ENCODE measurements at regions not wholly inside any gene's neighbourhood (a gene's known extent, or its start where the extent isn't known, plus 50 kb on each side); places are given as distances from the start of the nearest gene placed in this dataset.

DNA sequence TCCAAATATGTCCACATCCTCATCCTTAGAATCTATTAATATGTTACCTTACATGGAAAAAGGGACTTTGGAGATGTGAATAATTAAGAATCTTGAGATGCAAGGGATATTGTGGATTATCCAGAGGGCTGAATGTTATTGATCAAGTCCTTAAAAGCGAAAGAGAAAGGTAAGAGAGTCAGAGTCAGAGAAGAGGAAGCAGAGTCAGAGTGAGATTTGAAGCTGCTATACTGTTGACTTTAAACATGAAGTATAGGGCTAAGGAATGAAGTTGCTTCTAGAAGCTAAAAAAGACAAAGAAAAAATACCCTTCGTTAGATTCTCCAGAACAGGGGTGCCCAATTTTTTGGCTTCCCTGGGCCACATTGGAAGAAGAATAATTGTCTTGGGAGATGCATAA is 627.2 kb upstream of the SLITRK6 start:
- 91% methylated on average over 2 of the region's 2 CpGs for WGBS (ENCODE audit: insufficient coverage)
- H3K4me3 ChIP-seq (ENCODE audit: low read length), result no peak overlapping the region
- H3K4me1 Mint-ChIP-seq, result no peaks in the 10 kb centered on the region
- peaks cover 10% of the 10 kb centered on the region for H3K36me3 Mint-ChIP-seq
- no peak overlapping the region for H3K27ac Mint-ChIP-seq
- H3K4me3 Mint-ChIP-seq, result no peak overlapping the region
- DNase-seq, result no peak
- no peaks in the 10 kb centered on the region for H3K36me3 ChIP-seq (ENCODE audit: control insufficient read depth, insufficient read depth, low read length)
- no peaks in the 10 kb centered on the region for H3K27me3 ChIP-seq (ENCODE audit: control insufficient read depth, insufficient read depth, low read length)
- H3K27me3 Mint-ChIP-seq (ENCODE audit: low read depth in 2 of 2), result no peaks in the 10 kb centered on the region
- H3K27ac ChIP-seq (ENCODE audit: low read length), result no peak overlapping the region
- peaks cover 17% of the 10 kb centered on the region in 2 donors for H3K9me3 Mint-ChIP-seq
- no peak for ATAC-seq
- H3K9me3 ChIP-seq (ENCODE audit: control insufficient read depth, insufficient read depth, low read length), result peaks cover 4% of the 10 kb centered on the region
- no peaks in the 10 kb centered on the region for H3K4me1 ChIP-seq (ENCODE audit: control insufficient read depth, insufficient read depth, low read length)
- intact Hi-C loops (cut with micrococcal nuclease), result no loop called here
- TF ChIP-seq, protein P1, sequence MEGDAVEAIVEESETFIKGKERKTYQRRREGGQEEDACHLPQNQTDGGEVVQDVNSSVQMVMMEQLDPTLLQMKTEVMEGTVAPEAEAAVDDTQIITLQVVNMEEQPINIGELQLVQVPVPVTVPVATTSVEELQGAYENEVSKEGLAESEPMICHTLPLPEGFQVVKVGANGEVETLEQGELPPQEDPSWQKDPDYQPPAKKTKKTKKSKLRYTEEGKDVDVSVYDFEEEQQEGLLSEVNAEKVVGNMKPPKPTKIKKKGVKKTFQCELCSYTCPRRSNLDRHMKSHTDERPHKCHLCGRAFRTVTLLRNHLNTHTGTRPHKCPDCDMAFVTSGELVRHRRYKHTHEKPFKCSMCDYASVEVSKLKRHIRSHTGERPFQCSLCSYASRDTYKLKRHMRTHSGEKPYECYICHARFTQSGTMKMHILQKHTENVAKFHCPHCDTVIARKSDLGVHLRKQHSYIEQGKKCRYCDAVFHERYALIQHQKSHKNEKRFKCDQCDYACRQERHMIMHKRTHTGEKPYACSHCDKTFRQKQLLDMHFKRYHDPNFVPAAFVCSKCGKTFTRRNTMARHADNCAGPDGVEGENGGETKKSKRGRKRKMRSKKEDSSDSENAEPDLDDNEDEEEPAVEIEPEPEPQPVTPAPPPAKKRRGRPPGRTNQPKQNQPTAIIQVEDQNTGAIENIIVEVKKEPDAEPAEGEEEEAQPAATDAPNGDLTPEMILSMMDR (IDR thresholded peaks at IDR 0.05), result no peak

DNA sequence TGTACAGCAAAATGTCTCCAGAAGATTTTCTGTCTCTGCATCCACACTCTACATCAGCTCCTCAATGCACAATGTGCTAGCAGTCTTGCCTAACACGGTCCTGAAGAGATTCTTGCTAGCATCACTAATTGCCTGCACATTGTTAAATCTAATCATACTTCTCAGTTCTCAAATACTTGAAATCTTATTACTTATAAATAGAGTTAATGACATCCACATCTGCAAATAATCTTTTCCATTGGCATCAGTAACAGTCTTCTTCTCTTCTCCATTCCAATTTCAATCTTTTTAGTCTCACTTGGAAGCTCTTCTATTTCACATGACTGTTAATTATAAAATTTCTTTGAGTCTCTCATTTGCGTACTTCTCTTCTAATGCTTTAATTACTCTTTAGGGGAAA is 630.5 kb upstream of the SLITRK6 start:
- Histone ChIP-seq H3K27me3 (ENCODE audit: control insufficient read depth, insufficient read depth, low read length) (no peaks in the 10 kb centered on the region), H3K4me3 (ENCODE audit: low read length) (no peak overlapping the region), H3K27ac (ENCODE audit: low read length) (no peak overlapping the region), H3K36me3 (ENCODE audit: control insufficient read depth, insufficient read depth, low read length) (no peaks in the 10 kb centered on the region), H3K4me1 (ENCODE audit: control insufficient read depth, insufficient read depth, low read length) (no peaks in the 10 kb centered on the region), H3K9me3 (ENCODE audit: control insufficient read depth, insufficient read depth, low read length) (peaks cover 8% of the 10 kb centered on the region)
- Mint-ChIP-seq H3K4me3 (no peak overlapping the region), H3K27ac (no peak overlapping the region), H3K9me3 (peaks cover 19 to 23% of the 10 kb centered on the region in 2 donors), H3K36me3 (peaks cover 18% of the 10 kb centered on the region), H3K27me3 (ENCODE audit: low read depth in 2 of 2) (no peaks in the 10 kb centered on the region), H3K4me1 (no peaks in the 10 kb centered on the region)
- 79% methylated on average over 1 of the region's 2 CpGs for WGBS (ENCODE audit: insufficient coverage)
- intact Hi-C loops (cut with micrococcal nuclease), result no loop called here
- ATAC-seq (no peak), DNase-seq (no peak)
- TF ChIP-seq, protein P1 (IDR thresholded peaks at IDR 0.05), result no peak

DNA sequence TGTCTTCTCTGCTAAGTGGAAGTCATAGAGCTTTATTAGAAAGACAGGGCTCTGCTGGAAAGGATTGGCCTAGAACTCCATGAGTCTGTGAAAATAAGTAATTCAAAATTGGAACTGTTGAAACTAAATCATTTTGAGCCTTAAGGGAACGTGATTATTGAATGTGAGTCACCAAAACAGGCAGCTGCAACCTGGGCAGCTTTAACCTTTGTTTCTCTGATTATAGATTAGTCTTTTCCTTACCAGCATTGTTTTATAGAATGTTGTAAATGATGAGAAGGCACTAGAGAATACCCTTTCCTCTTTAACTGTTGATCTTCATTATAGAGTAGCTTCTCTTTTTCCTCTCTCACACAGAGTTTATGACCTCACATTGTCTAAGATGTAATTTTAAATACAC is 638.8 kb upstream of the SLITRK6 start:
- Mint-ChIP-seq H3K4me1 (no peaks in the 10 kb centered on the region), H3K27ac (no peak overlapping the region), H3K27me3 (ENCODE audit: low read depth in 2 of 2) (no peaks in the 10 kb centered on the region), H3K9me3 (peaks cover 8 to 12% of the 10 kb centered on the region in 2 donors), H3K4me3 (no peak overlapping the region), H3K36me3 (peaks cover 8% of the 10 kb centered on the region)
- Histone ChIP-seq H3K27me3 (ENCODE audit: control insufficient read depth, insufficient read depth, low read length) (no peaks in the 10 kb centered on the region), H3K4me1 (ENCODE audit: control insufficient read depth, insufficient read depth, low read length) (no peaks in the 10 kb centered on the region), H3K36me3 (ENCODE audit: control insufficient read depth, insufficient read depth, low read length) (no peaks in the 10 kb centered on the region), H3K9me3 (ENCODE audit: control insufficient read depth, insufficient read depth, low read length) (peaks cover 8% of the 10 kb centered on the region), H3K27ac (ENCODE audit: low read length) (no peak overlapping the region), H3K4me3 (ENCODE audit: low read length) (no peak overlapping the region)
- WGBS (ENCODE audit: insufficient coverage), result 60% methylated on average over 1 of the region's 1 CpG
- TF ChIP-seq, protein P1 (IDR thresholded peaks at IDR 0.05), result no peak
- intact Hi-C loops (cut with micrococcal nuclease), result no loop called here
- ATAC-seq (no peak), DNase-seq (no peak)

DNA sequence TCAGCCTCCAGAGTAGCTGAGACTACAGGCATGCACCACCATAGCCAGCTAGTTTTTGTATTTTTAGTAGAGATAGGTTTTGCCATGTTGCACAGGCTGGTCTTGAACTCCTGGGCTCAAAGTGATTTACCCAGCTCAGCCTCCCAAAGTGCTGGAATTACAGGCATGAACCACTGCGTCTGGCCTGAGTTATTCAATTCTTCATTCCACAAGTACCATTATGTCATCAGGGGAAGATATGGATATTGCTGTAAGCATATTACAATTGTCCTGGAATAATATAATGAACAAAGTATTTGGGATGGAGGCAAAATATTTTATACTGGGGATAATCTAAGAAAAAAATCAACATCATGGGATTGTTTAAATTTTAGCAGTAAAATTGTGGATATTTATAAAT is 646.0 kb upstream of the SLITRK6 start:
- no peaks in the 10 kb centered on the region for H3K4me1 ChIP-seq (ENCODE audit: control insufficient read depth, insufficient read depth, low read length)
- H3K9me3 Mint-ChIP-seq, result peaks cover 7 to 20% of the 10 kb centered on the region in 2 donors
- TF ChIP-seq, protein P1 (IDR thresholded peaks at IDR 0.05), result no peak
- H3K4me3 ChIP-seq (ENCODE audit: low read length), result no peak overlapping the region
- H3K27ac Mint-ChIP-seq, result no peak overlapping the region
- H3K27ac ChIP-seq (ENCODE audit: low read length), result no peak overlapping the region
- H3K27me3 ChIP-seq (ENCODE audit: control insufficient read depth, insufficient read depth, low read length), result no peaks in the 10 kb centered on the region
- DNase-seq (no peak), ATAC-seq (no peak)
- intact Hi-C loops (cut with micrococcal nuclease), result no loop called here
- no peaks in the 10 kb centered on the region for H3K4me1 Mint-ChIP-seq
- no CpG with 5 or more reads among the region's 1 CpG for WGBS (ENCODE audit: insufficient coverage)
- H3K36me3 ChIP-seq (ENCODE audit: control insufficient read depth, insufficient read depth, low read length), result no peaks in the 10 kb centered on the region
- no peaks in the 10 kb centered on the region for H3K27me3 Mint-ChIP-seq (ENCODE audit: low read depth in 2 of 2)
- no peak overlapping the region for H3K4me3 Mint-ChIP-seq
- H3K36me3 Mint-ChIP-seq, result peaks cover 11% of the 10 kb centered on the region
- peaks cover 4% of the 10 kb centered on the region for H3K9me3 ChIP-seq (ENCODE audit: control insufficient read depth, insufficient read depth, low read length)
